GM12865 (cell line): ENCODE measurements at regions not wholly inside any gene's neighbourhood (a gene's known extent, or its start where the extent isn't known, plus 50 kb on each side); places are given as distances from the start of the nearest gene placed in this dataset.

Experiments used
- DNase-seq: peaks from one replicate; pipeline ENCODE4 v3.0.0; 2010; ENCODE audit warnings: low read depth
- H3K4me3 ChIP-seq: 2 replicates; pipeline ENCODE4 v1.5.1; 2011; ENCODE audit warnings: mild to moderate bottlenecking, low read depth, low read length, control low read depth
- CTCF ChIP-seq: IDR thresholded peaks from 2 replicates; pipeline ENCODE4 v1.5.1; 2011; ENCODE audit warnings: low read length, control low read depth, low read depth, inconsistent platforms; ENCODE audit not compliant: insufficient read depth; ENCODE audit errors: missing control alignments

DNA sequence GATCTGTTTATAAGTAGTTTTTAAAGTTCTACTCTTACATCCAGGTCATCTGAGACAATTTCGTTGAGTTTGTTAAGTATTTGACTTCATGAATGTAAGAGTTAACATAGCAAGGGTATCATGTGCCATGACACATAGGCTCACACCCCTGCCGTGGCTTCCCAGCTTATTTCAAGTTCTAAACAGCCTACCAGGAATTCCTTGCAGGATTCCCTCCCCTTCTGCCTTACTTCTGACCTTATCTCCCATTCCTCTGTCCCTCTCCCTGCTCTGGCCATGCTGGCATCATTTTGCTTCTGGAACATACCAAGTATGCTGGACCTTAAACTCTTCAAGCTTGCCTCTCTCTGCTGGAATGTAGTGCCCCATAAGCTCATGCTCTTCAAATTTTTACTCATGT, 369.9 kb upstream of the PCDH7 start:
- no peak for TF ChIP-seq CTCF
- DNase-seq = no peak
- H3K4me3 ChIP-seq = no peak overlapping the region

- no peak for DNase-seq
- TF ChIP-seq CTCF = no peak
- no peak overlapping the region for H3K4me3 ChIP-seq
Observed at GRCh38 chr4:30354605-30355004, 365.6 kb upstream of the PCDH7 start.

GRCh38 chr4:30362436-30362835, 357.7 kb upstream of the PCDH7 start:
- TF ChIP-seq CTCF = no peak
- DNase-seq = no peak
- no peak overlapping the region for H3K4me3 ChIP-seq

GRCh38 chr4:30370105-30370504, 350.1 kb upstream of the PCDH7 start:
- DNase-seq = no peak
- no peak for TF ChIP-seq CTCF
- H3K4me3 ChIP-seq = no peak overlapping the region

- peak; percentile 87 for TF ChIP-seq CTCF
- peak; percentile 68 for DNase-seq
- no peak overlapping the region for H3K4me3 ChIP-seq
Observed at GRCh38 chr4:30380404-30380998, 339.7 kb upstream of the PCDH7 start.

- no peak for DNase-seq
- H3K4me3 ChIP-seq = no peak overlapping the region
- no peak for TF ChIP-seq CTCF
Observed at GRCh38 chr4:30385650-30386049, 334.5 kb upstream of the PCDH7 start.

GRCh38 chr4:30386266-30386895, 333.8 kb upstream of the PCDH7 start:
- H3K4me3 ChIP-seq = no peak overlapping the region
- no peak for DNase-seq
- TF ChIP-seq CTCF = no peak
